NCI-H82 treated with DMSO at 0.1 percent for 48 hours (cell line): ENCODE measurements at regions not wholly inside any gene's neighbourhood (a gene's known extent, or its start where the extent isn't known, plus 50 kb on each side); places are given as distances from the start of the nearest gene placed in this dataset.
"Not testable (repeated sequence)": the region's sequence is repeated elsewhere in the genome, so short reads cannot be mapped to it uniquely, and the experiment has no call there.

Experiments used
- DNase-seq: peaks from one replicate; lab custom pipeline; 2025; ENCODE audit not compliant: unreplicated experiment; lab: John Stamatoyannopoulos, UW

DNA sequence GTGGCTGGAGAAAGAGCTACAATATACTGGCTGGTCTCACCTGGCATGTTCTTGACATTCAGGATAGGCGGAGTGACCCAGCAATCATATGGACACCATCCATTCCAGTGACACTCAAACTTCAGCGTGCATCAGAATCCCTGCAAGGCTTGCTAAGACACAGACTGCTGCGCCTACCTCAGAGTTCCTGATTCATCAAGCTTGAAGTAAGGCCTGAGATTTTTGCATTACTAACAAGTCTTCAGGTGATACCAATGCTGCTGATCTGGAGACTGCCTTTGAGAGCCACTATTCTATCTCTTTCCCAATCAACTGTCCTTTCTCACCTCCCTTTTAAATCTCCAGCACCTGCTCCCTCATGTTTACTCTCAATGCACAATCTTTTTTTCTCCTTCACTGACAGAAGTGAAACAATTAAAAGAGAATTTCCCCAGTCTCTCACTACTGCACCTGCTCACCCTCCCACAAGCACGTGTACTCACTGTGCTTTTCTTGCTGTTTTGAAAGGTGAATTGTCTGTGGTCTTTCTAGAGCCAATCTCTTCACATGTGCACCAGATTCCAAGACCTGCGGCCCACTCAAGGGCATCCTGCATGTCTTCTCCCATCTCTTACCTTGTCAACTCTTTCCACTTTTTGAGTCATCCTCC, 519.2 kb downstream of the TTLL7 start:
- not testable (repeated sequence) for DNase-seq

DNA sequence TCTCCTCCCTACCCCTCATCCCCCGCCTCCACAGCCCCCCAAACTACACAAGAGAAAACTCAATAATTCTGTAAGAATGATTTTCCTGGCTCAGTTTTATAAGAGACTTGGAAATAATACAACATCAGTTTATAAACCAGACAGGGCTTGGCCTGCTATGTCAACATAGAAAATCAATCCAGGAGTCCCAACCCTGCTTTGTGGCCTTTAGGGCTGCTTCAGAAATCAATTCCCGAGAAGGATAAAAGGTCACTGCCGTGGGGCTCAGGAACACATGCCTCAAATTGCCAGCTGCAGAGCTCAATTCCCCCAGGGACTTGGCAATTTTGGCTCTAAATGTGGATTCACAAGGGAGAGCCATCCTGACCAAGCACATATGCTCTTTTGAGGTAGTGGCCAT, 520.8 kb downstream of the TTLL7 start:
- DNase-seq = not testable (repeated sequence)

DNA sequence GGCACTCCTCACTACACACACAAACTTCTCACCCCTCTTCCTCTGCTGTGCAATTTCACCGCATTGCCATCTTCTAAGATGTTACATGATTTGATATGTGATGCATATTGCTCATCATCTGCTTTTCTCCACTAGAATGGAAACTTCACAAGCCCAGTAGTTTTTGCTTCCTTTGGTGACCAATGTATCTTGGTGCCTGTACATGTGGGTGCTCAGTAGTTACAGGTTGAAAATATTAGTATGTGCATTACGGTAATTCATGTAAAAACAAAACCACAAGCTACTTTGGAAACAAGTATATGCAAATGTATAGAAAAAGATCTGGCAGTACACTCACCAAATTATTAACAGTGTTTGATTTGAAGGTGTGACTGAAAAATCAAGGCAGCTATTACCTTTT, 522.4 kb downstream of the TTLL7 start:
- not testable (repeated sequence) for DNase-seq

DNA sequence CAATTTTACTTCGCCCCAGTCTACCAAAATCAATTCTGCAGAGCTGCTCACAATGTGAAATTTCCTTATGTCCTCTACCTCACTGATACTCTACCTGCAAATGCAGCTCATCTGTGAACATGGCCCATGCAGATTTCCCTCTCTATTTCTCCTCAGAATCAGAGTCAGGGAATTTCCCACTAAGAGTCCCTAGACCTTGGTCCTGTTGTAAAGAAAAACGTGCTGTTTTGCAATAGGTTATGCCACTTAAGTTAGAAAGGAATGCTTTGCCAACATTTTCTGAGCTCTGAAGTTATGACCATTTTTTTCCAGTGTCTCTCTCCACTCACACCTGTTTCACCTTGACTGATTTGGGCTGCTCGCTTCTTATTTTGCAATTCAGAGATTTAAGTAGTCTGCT, 524.0 kb downstream of the TTLL7 start:
- not testable (repeated sequence) for DNase-seq

DNA sequence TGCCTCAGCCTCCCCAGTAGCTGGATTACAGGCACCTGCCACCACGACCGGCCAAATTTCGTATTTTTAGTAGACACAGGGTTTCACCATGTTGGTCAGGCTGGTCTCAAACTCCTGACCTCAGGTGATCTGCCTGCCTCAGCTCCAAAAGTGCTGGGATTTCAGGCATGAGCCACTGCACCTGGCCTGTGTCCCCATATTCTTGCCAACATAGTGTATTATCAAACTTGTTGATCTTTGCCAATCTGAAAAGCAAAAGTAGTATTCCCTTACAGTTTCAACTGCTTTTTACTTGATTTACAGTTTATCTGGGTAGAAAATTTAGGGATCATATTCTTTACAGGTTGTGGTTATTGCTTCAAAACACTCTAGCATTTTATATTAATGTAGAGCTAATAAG, 524.9 kb downstream of the TTLL7 start:
- not testable (repeated sequence) for DNase-seq

DNA sequence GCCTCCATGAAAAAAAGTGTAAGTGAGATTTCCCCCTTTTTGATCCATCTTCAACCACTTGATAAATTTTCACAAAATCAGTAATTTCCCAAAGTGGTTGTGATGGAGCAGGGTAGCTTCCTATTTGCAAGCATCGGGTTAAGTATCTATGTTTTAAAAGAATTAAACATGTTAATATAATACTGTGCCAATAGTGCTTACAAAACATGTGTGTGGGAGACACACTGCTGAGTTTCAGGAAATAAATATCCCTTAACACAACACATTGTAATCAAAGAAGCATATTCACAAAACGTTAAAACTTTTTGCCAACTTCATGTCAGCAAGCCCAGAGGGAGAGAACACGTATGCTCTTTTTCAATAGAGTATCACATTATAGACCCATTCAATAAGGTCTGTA, 526.9 kb downstream of the TTLL7 start:
- DNase-seq = not testable (repeated sequence)

DNA sequence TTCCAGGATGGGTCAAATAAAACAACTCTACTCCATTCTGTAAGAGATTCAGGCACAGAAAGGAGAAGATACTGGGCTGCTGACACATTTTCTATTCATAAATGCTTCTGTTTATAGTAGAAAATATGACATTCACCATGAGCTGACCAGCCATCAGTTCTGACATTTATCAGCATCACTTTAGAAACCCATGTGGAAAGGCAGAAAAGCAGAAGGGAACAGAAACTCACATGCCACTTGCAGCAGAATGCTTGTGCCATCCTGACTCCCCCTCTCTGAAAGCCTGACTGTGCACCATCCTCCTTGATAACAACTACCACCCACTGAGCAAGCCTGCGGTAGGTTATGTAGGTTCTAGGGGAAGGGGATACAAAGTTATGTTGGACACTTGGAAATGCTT, 527.7 kb downstream of the TTLL7 start:
- DNase-seq = not testable (repeated sequence)

DNA sequence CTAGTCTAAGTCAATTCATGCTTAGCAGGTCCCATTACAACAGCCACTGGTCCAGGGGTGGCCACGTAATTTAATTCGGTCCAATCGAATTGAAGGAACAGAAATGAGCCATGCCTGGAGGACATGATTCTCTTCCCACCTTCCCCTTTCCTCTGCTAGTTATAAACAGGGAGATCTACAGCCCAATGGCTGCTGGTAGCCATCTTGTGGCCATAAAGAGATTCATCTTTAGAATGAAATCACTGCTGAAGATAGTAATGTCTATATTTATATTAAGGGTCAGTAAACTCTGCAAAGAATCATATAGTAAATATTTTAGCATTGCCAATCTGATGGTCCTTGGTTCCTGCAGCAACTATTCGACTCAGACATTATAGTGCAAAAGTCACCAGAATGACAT, 530.6 kb downstream of the TTLL7 start:
- not testable (repeated sequence) for DNase-seq

DNA sequence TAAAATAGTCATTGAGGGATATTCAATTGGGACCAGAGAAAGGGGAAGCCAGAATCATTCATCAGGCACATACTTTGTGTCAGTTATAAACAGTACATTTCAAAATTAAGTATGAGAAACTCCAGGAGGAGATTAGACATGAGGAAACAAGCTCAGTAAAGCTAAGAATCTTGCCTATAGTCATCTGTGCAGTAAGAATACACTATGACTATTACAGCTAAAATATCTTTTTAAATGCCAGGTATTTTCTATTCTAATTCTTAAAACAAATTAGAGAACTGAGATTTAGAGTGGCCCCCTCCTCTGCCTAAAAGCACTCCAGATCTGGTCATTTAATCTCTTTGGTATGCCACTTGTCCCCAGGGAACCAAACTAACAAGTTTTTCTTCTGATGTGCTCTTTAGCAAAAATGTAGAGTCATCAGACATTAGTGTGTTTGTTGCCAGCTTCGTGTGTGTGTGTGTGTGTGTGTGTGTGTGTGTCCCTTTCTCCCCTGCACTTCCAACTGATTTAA, 541.1 kb downstream of the TTLL7 start:
- not testable (repeated sequence) for DNase-seq

DNA sequence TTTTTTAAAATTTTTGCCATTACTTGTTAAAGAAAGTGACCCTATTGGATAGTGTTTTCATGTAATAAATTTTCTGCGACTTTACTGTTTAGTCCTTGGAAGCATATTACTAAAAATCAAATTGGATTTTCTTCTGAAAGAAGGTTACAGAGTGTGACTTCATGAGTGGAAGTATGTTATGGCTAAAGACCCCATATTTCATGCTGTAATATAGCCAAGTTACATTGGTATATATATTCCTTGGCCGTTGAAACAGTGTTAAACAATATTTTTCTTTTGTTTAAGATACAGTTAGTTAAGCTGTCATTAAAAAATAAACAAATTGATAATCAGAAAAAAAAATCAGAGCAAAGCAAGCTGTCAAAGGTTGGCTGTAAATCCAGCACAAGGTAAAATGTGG, 541.7 kb downstream of the TTLL7 start:
- DNase-seq = not testable (repeated sequence)

DNA sequence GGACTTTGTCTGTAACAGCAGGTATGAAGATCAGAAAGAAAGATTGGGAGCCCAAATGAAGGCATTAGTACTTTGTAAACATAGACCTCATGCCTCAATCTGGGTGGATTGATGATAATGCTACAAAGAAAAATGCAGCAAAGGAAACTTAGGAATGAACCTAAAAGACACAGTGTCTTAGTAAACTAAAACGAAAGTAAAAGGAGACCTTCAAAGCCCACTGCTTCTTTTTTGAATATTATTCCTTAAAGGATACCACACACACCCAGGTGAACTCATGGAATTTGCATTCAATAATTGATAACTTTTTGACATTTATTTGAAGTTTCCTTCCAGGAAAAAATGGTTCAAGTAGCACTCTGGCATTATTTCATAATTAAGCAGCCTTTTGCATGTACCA, 543.2 kb downstream of the TTLL7 start:
- DNase-seq = not testable (repeated sequence)

DNA sequence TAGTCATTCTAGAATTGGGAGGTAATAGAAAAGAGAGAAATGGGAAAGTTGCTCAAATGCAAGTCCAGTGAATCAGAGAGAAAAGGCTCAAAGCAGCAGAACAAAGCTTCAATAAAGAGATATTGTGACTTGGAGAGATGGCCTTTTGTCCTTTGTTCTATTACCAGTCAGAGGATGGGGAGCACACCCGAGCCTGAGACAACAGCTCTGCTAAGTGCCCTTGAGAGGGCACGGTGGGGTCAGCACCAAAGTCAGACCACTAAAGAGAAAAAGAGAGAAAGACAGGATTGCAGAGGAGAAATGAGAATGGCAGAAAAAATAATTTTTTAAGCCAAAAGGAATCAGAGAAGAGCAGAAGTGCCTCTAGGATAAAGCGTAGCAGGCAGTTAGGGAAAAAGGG, 553.1 kb downstream of the TTLL7 start:
- not testable (repeated sequence) for DNase-seq

DNA sequence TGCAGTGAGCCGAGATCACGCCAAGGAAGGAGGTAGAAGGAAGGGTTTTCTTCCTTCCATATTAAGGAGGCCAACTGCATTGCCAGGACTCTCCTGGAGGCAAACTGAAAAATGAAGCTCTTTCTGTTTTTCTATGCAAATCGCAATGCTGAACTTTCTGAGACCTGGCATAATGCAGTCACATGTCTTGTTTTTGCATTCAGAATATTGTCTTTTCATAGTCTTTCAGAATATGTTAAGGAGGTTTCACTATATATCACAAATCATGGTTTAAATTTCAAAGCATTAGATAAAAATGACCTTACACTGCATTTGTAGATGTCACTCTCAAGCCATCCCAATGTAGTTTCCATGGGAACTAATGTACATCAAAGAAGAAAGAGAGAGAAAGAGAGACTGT, 556.5 kb downstream of the TTLL7 start:
- not testable (repeated sequence) for DNase-seq

DNA sequence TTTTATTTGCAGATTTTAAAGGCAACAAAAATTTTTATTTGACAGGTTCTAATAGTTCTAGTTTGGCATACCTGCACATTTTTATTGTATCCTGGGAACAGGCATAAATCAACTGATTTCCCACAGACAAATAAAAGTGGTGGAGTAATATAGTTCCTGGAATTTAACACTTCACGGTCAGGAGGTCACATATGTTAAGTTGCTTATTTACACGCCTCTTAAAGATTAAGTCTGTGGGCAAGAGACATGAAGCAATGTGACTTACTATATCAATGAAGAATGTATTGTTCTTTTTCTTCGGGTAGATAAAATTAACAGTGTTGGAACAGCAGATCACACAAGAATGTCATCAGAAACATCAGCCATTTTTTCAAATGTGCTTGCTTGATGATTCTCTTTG, 558.3 kb downstream of the TTLL7 start:
- not testable (repeated sequence) for DNase-seq

DNA sequence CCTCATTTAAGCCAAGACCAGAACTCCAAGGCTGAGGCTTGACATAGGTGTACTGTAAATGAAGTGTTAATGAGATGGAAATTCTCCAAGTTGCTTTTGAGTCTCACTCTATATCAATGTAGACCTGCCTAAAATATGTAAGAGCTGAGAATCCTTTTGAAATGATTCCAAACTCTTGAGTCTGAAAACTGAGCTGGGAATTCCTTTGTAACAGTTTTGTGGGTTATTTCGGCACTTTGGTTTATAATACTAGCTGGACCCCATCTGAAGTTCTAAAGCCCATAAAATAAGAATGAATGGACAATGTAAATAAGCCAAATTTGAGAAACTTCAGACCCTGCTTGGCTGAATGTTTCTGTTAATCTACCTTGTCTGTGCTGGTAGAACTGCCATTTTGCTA, 558.9 kb downstream of the TTLL7 start:
- DNase-seq = not testable (repeated sequence)

DNA sequence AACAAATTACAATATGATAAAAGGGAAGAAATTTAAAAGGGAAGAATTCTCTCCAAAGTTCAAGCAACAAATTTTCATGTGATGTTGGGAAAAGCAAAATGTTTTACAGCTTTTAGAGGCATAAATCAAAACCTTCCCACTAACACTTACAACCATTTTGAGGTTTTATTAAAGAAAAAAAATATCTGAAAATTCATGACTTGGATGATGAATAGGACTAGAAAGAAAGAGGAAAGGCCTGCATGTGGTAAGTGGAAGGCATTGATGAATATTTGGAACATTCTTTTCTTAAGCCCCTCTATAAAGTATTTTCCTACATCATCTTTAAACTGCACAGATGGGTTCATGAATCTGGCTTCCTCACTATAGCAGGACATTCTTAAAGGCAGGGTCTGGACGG, 560.6 kb downstream of the TTLL7 start:
- not testable (repeated sequence) for DNase-seq

DNA sequence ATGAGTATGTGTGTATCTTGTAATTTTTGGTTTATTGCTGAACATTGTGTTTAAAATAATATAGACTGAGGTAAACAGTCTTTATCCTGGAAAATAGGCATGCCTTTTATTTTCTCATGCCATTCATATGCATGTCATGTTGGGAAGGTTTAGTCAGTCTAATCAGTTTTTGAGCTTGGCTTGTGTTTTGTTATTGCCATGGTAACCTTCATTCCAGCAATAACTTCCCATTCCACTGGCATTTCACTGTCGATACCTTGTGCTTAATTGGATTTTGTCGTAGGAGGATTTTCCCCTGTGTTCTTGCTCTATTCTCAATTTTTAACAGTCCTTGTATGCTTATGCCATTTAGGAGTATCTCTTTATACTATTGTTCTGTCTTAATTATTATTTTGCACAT, 563.6 kb downstream of the TTLL7 start:
- not testable (repeated sequence) for DNase-seq

DNA sequence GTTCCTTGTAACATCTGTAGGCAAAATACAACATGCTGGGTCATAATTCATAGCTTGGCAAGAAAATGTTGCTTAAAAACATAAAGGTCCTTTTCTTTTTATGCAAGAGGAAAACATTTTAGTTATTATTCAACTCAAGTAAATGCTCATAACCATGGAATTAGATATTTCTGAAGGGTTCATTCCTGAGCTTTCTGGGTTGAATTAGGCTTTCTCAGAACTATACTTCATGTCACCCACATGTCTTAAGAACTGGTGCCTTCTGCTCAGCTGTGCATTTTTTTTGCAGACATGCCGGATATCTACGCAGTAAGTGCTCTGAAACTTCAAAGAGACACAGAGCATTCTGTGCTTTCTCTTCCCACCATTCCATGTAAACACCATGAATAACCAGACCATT, 571.4 kb downstream of the TTLL7 start:
- DNase-seq = not testable (repeated sequence)

DNA sequence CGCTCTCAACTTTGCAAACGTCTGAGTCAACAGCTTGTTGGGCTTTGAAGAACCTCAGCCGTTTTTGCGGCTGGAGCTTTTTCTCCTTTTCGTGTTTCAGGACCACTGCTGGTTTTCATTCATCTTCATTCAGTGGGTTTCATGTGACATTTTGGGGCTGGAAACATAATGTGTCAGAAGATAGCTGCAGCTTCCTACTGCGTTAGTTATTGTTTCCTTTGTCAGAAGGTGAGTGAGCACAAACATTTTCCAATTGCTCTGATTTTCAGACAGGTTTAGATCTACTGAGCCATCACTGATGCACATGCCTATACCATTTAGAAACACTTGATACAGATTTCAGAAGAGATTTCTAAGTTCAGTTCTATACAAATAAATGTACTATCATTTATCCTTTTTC, 575.5 kb downstream of the TTLL7 start:
- DNase-seq = not testable (repeated sequence)

DNA sequence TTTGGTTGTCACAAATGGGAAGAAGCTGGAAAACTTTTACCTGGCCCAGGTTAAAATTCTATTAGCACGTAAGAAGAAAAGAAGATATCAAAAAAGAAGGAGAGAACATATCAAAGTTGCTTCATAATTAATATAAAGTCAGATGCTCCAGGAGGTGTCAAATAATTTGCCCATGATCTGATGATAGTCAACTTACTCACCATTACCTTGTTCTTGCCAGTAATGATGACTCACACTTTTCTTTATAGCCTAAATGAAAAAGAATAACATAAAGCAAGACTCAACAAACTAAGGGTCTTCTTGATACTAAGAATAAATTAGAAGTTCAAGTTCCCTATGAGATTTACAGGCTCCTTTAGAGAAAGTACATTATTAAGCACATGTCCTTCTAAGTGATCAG, 580.4 kb downstream of the TTLL7 start:
- DNase-seq = no peak

DNA sequence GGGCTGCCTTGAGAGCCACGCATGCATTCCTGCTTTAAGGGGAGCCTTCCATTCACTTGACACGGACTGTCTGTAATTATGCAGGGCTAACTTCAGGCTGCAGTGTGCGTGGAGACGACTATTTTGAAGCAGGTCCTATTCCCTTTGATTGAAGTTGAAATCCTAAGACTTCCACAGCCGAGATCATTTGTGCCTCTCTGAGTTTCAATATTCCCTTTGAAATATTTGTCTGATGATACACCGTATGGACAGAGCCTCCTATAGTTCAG, 585.2 kb downstream of the TTLL7 start:
- not testable (repeated sequence) for DNase-seq

DNA sequence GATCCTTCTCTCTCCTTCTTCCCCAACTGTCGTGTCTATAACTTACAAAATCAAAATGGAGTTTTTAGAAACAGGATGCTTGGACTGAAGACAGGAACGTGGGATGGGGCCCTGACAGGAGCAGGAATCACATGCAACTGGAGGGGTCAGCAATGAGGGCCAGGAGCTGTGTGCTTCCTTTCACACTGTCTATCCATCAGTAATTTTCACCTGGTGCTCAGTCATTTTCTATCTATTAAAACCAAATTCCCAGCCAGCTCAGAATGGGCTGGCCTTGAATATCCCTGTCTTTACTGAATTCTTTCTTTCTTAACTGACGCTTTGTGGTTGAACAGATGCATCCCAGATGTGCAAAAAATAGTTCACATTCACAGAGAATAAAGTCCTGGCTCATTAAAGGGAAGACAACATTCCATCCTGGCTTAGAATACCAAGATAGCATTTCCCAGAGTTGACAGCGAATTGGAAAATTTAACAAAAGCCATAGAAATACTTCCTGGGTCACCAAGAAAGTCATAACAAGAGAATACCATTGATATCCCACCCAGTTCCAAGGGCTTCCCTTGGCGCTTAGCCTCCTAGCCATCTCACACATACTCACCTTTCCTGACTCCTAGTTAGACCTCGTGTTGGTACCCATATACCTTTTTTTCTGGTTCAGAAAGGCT, 588.1 kb downstream of the TTLL7 start:
- not testable (repeated sequence) for DNase-seq
